BLaER1 (cell line): ENCODE measurements at regions not wholly inside any gene's neighbourhood (a gene's known extent, or its start where the extent isn't known, plus 50 kb on each side); places are given as distances from the start of the nearest gene placed in this dataset.
A peak's percentile ranks its signal among the peaks of the same experiment; 100 is the strongest.
"Not testable (repeated sequence)": the region's sequence is repeated elsewhere in the genome, so short reads cannot be mapped to it uniquely, and the experiment has no call there.

Experiments
- H3K27ac ChIP-seq: shearing (Covaris generic); formaldehyde crosslinking; 2 replicates; pipeline ENCODE4 v1.8.1; 2022
- H3K27me3 ChIP-seq: shearing (Covaris generic); formaldehyde crosslinking; 2 replicates; pipeline ENCODE4 v1.8.1; 2022
- H3K36me3 ChIP-seq: shearing (Covaris generic); formaldehyde crosslinking; 2 replicates; pipeline ENCODE4 v1.8.1; 2022
- H3K4me1 ChIP-seq: shearing (Covaris generic); formaldehyde crosslinking; 2 replicates; pipeline ENCODE4 v1.8.1; 2022
- H3K4me2 ChIP-seq: shearing (Covaris generic); formaldehyde crosslinking; 2 replicates; pipeline ENCODE4 v1.8.1; 2022
- H3K4me3 ChIP-seq: shearing (Covaris generic); formaldehyde crosslinking; 2 replicates; pipeline ENCODE4 v1.8.1; 2022
- H3K9ac ChIP-seq: shearing (Covaris generic); formaldehyde crosslinking; 2 replicates; pipeline ENCODE4 v1.8.1; 2022
- H3K9me3 ChIP-seq: shearing (Covaris generic); formaldehyde crosslinking; 2 replicates; pipeline ENCODE4 v1.8.1; 2022
- H4K20me1 ChIP-seq: shearing (Covaris generic); formaldehyde crosslinking; 2 replicates; pipeline ENCODE4 v1.8.1; 2022
- Cebpa-rat ChIP-seq: shearing (Covaris generic); IDR thresholded peaks from 2 replicates; pipeline ENCODE4 v1.8.1; 2022

- no peak overlapping the region for H3K4me2 ChIP-seq
- no peak overlapping the region for H3K9ac ChIP-seq
- no peaks in the 10 kb centered on the region for H3K4me1 ChIP-seq
- no peak overlapping the region for H3K4me3 ChIP-seq
- no peak overlapping the region for H3K27ac ChIP-seq
- no peaks in the 10 kb centered on the region for H3K9me3 ChIP-seq
- H4K20me1 ChIP-seq, result no peaks in the 10 kb centered on the region
- H3K36me3 ChIP-seq, result no peaks in the 10 kb centered on the region
- H3K27me3 ChIP-seq, result no peaks in the 10 kb centered on the region
- TF ChIP-seq Cebpa-rat, result peak; percentile 15; the same call in 1 of the 2 replicates
These were observed 646.7 kb upstream of the ZNF804A start for GRCh38 chr2:183951630-183952029.

- Histone ChIP-seq H3K36me3 (no peaks in the 10 kb centered on the region), H3K27ac (no peak overlapping the region), H3K4me3 (no peak overlapping the region), H3K4me1 (no peaks in the 10 kb centered on the region), H3K9me3 (no peaks in the 10 kb centered on the region), H3K9ac (no peak overlapping the region), H3K27me3 (no peaks in the 10 kb centered on the region), H3K4me2 (no peak overlapping the region), H4K20me1 (no peaks in the 10 kb centered on the region)
- no peak for TF ChIP-seq Cebpa-rat
These were observed 645.6 kb upstream of the ZNF804A start for GRCh38 chr2:183952741-183953140.

- H4K20me1 ChIP-seq, result no peaks in the 10 kb centered on the region
- no peak overlapping the region for H3K4me2 ChIP-seq
- no peak overlapping the region for H3K27ac ChIP-seq
- H3K27me3 ChIP-seq, result no peaks in the 10 kb centered on the region
- H3K4me1 ChIP-seq, result no peaks in the 10 kb centered on the region
- no peak overlapping the region for H3K4me3 ChIP-seq
- no peaks in the 10 kb centered on the region for H3K9me3 ChIP-seq
- TF ChIP-seq Cebpa-rat, result no peak
- no peaks in the 10 kb centered on the region for H3K36me3 ChIP-seq
- H3K9ac ChIP-seq, result no peak overlapping the region
These were observed 634.7 kb upstream of the ZNF804A start for GRCh38 chr2:183963609-183964008.

- Histone ChIP-seq H4K20me1 (no peaks in the 10 kb centered on the region), H3K9ac (no peak overlapping the region), H3K36me3 (no peaks in the 10 kb centered on the region), H3K27me3 (no peaks in the 10 kb centered on the region), H3K4me1 (no peaks in the 10 kb centered on the region), H3K9me3 (no peaks in the 10 kb centered on the region), H3K4me2 (no peak overlapping the region), H3K4me3 (no peak overlapping the region), H3K27ac (no peak overlapping the region)
- no peak for TF ChIP-seq Cebpa-rat
These were observed 633.8 kb upstream of the ZNF804A start for GRCh38 chr2:183964565-183964964.

GRCh38 chr2:183967756-183968155 is 630.6 kb upstream of the ZNF804A start:
- TF ChIP-seq Cebpa-rat, result no peak
- Histone ChIP-seq H3K4me1 (no peaks in the 10 kb centered on the region), H3K27me3 (no peaks in the 10 kb centered on the region)

GRCh38 chr2:183975676-183976075 is 622.7 kb upstream of the ZNF804A start:
- H3K9me3 ChIP-seq, H3K36me3 ChIP-seq, H3K27me3 ChIP-seq, H3K4me3 ChIP-seq, H4K20me1 ChIP-seq, H3K4me1 ChIP-seq, H3K27ac ChIP-seq, H3K9ac ChIP-seq, H3K4me2 ChIP-seq: not testable (repeated sequence)

More at GRCh38 chr2:183967756-183968155, 630.6 kb upstream of the ZNF804A start:
- H3K9ac ChIP-seq, result no peak overlapping the region
- no peak overlapping the region for H3K4me2 ChIP-seq
- no peak overlapping the region for H3K27ac ChIP-seq
- no peaks in the 10 kb centered on the region for H4K20me1 ChIP-seq
- no peaks in the 10 kb centered on the region for H3K36me3 ChIP-seq
- no peak overlapping the region for H3K4me3 ChIP-seq
- no peaks in the 10 kb centered on the region for H3K9me3 ChIP-seq

- no peak overlapping the region for H3K27ac ChIP-seq
- no peak overlapping the region for H3K9ac ChIP-seq
- no peaks in the 10 kb centered on the region for H3K9me3 ChIP-seq
- H4K20me1 ChIP-seq, result no peaks in the 10 kb centered on the region
- TF ChIP-seq Cebpa-rat, result no peak
- no peaks in the 10 kb centered on the region for H3K27me3 ChIP-seq
- H3K4me3 ChIP-seq, result no peak overlapping the region
- no peaks in the 10 kb centered on the region for H3K4me1 ChIP-seq
- no peaks in the 10 kb centered on the region for H3K36me3 ChIP-seq
- H3K4me2 ChIP-seq, result no peak overlapping the region
These were observed 613.5 kb upstream of the ZNF804A start for GRCh38 chr2:183984871-183985270.

GRCh38 chr2:183991968-183992367 is 606.4 kb upstream of the ZNF804A start:
- no peaks in the 10 kb centered on the region for H4K20me1 ChIP-seq
- no peaks in the 10 kb centered on the region for H3K4me1 ChIP-seq
- H3K27me3 ChIP-seq, result no peaks in the 10 kb centered on the region
- no peaks in the 10 kb centered on the region for H3K36me3 ChIP-seq
- no peak overlapping the region for H3K4me3 ChIP-seq
- H3K27ac ChIP-seq, result no peak overlapping the region
- H3K4me2 ChIP-seq, result no peak overlapping the region
- H3K9ac ChIP-seq, result no peak overlapping the region
- no peak for TF ChIP-seq Cebpa-rat
- H3K9me3 ChIP-seq, result no peaks in the 10 kb centered on the region

- Histone ChIP-seq H3K27me3 (no peaks in the 10 kb centered on the region), H3K4me2 (no peak overlapping the region), H3K9ac (no peak overlapping the region), H3K9me3 (no peaks in the 10 kb centered on the region), H4K20me1 (no peaks in the 10 kb centered on the region), H3K36me3 (no peaks in the 10 kb centered on the region), H3K4me1 (no peaks in the 10 kb centered on the region), H3K4me3 (no peak overlapping the region), H3K27ac (no peak overlapping the region)
- TF ChIP-seq Cebpa-rat, result no peak
These were observed 605.3 kb upstream of the ZNF804A start for GRCh38 chr2:183993052-183993451.

GRCh38 chr2:183995632-183996031 is 602.7 kb upstream of the ZNF804A start:
- H3K9me3 ChIP-seq, result no peaks in the 10 kb centered on the region
- H3K9ac ChIP-seq, result no peak overlapping the region
- TF ChIP-seq Cebpa-rat, result no peak
- H3K4me2 ChIP-seq, result no peak overlapping the region
- H3K27ac ChIP-seq, result no peak overlapping the region
- no peaks in the 10 kb centered on the region for H4K20me1 ChIP-seq
- H3K4me1 ChIP-seq, result no peaks in the 10 kb centered on the region
- H3K36me3 ChIP-seq, result no peaks in the 10 kb centered on the region
- H3K4me3 ChIP-seq, result no peak overlapping the region
- no peaks in the 10 kb centered on the region for H3K27me3 ChIP-seq
